ENCODE measurements at regions not wholly inside any gene's neighbourhood (a gene's known extent, or its start where the extent isn't known, plus 50 kb on each side); places are given as distances from the start of the nearest gene placed in this dataset.

DNA sequence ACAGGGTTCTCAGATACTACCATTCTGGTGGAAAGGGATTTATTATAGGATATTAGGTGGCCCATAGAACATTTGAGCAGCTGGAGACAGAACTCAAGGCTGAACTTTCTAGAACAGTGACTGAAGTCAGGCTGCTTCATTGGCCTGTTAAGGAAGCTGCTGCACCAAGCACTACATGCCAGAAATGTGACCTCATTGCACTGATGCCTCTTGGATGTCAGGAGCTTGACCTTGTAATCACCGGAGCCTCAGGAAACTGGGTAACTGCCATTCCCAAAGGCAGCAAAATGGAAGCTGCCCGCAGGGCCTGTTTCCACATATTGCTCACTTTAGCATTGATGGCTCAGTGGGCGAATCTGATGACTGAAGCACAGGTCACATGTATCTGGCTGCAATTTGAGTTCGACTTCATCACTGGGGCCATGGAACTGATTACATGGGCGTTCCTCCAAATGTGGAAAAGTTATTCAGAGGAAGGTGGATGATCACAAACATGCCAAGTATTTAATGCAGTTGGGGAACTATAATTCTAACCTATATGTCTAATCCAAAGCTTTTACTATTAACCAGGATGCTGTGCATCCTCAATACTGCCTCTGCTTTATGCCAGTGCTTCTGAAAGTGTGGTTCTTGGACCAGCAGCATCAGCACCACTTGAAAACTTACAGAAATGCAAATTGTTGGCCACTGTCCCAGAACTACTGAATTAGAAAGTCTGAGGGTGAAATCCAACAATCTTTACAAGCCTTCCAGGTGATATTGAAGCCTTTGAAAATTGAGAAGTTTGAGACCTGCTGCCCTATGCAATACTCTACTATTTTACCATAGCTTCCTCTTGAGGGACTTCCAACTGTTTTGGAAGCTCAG, 337.2 kb upstream of the NAV3 start:
- Histone ChIP-seq H3K27ac (ENCODE audit: extremely low read depth, low read depth, low read length) (no peak overlapping the region), H3K9me1 (ENCODE audit: control insufficient read depth, insufficient read depth, low read length) (no peaks in the 10 kb centered on the region), H3K4me2 (ENCODE audit: insufficient read depth, low read length) (no peak overlapping the region), H3K4me1 (replicated peaks in 1 of 2; ENCODE audit: control insufficient read depth in 2 of 2, insufficient read depth in 2 of 2, low read length in 2 of 2) (no peaks in the 10 kb centered on the region), H3K79me2 (ENCODE audit: control insufficient read depth, insufficient read depth, low read length) (no peaks in the 10 kb centered on the region), H3K36me3 (ENCODE audit: control insufficient read depth, insufficient read depth, low read length) (no peaks in the 10 kb centered on the region), H3K4me3 (no peak overlapping the region), H3K9ac (ENCODE audit: insufficient read depth in 1 of 2, low read depth in 2 of 2, low read length in 2 of 2) (no peak overlapping the region), H2AFZ (ENCODE audit: low read depth, low read length) (no peak overlapping the region), H3K27me3 (ENCODE audit: control insufficient read depth in 2 of 2, insufficient read depth in 2 of 2, low read length in 2 of 2) (no peaks in the 10 kb centered on the region), H4K20me1 (replicated peaks; ENCODE audit: control insufficient read depth, insufficient read depth, low read length) (no peaks in the 10 kb centered on the region), H3K9me3 (replicated peaks; ENCODE audit: control insufficient read depth, insufficient read depth, low read depth, low read length) (no peaks in the 10 kb centered on the region)
- ATAC-seq = no peak
- no TSS peak for BruUV-seq (replicated peaks)
- FAIRE-seq = no peak
- POLR2A ChIA-PET = no interaction called here
- CTCF ChIA-PET (ENCODE audit: low intra/inter-chr PET ratio) = no interaction called here
- intact Hi-C loops (cut with micrococcal nuclease) = no loop called here
- WGBS (ENCODE audit: insufficient coverage, low coverage, missing lambda C conversion rate) = 0% methylated on average over 5 of the region's 5 CpGs
- TF ChIP-seq SIRT6 (IDR thresholded peaks at IDR 0.05; ENCODE audit: low read depth, low read length) (no peak), YY1 (IDR thresholded peaks at IDR 0.05; ENCODE audit: borderline replicate concordance in 1 of 3, control insufficient read depth in 1 of 3, extremely low read depth in 1 of 3, insufficient read depth in 3 of 3, insufficient read length in 1 of 3, insufficient replicate concordance in 2 of 3, low read depth in 1 of 3, low read length in 2 of 3) (no peak), XRCC3 (IDR thresholded peaks at IDR 0.05) (no peak), ZNF217 (CRISPR knock-in tag; IDR thresholded peaks at IDR 0.05) (no peak), NR2C1 (IDR thresholded peaks at IDR 0.05) (no peak), NR2C1 (tag; IDR thresholded peaks at IDR 0.05) (no peak), FOXK2 (conservative IDR thresholded peaks at IDR 0.05 in 1 of 2, IDR thresholded peaks at IDR 0.05 in 1 of 2; ENCODE audit: low read depth in 2 of 2) (no peak), ZNF24 (IDR thresholded peaks at IDR 0.05) (no peak), POLR2AphosphoS5 (IDR thresholded peaks at IDR 0.05; ENCODE audit: control insufficient read depth, insufficient read depth, low read depth, low read length) (no peak), CREBBP (IDR thresholded peaks at IDR 0.05; ENCODE audit: low read depth, low read length) (no peak), HCFC1 (IDR thresholded peaks at IDR 0.05; ENCODE audit: low read depth, low read length) (no peak), CTBP1 (IDR thresholded peaks at IDR 0.05; ENCODE audit: borderline replicate concordance) (no peak), LEF1 (IDR thresholded peaks at IDR 0.05) (no peak)
- TF ChIP-seq, protein P1, sequence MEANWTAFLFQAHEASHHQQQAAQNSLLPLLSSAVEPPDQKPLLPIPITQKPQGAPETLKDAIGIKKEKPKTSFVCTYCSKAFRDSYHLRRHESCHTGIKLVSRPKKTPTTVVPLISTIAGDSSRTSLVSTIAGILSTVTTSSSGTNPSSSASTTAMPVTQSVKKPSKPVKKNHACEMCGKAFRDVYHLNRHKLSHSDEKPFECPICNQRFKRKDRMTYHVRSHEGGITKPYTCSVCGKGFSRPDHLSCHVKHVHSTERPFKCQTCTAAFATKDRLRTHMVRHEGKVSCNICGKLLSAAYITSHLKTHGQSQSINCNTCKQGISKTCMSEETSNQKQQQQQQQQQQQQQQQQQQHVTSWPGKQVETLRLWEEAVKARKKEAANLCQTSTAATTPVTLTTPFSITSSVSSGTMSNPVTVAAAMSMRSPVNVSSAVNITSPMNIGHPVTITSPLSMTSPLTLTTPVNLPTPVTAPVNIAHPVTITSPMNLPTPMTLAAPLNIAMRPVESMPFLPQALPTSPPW (CRISPR knock-in tag; IDR thresholded peaks at IDR 0.05) = no peak
- DNase-seq (ENCODE audit: extremely low read depth in 1 of 4, low spot score in 3 of 4) = no peak
- in situ Hi-C loops (cut with MboI) = no loop called here
